Testis (tissue), 2 donors: ENCODE measurements at regions not wholly inside any gene's neighbourhood (a gene's known extent, or its start where the extent isn't known, plus 50 kb on each side); places are given as distances from the start of the nearest gene placed in this dataset.

ENCODE experiments used
- CTCF ChIP-seq, 3 experiments: fragments of 450-650 bp in 2 of 3; fragments of 200-600 bp in 1 of 3; sonication (generic) in 1 of 3; IDR thresholded peaks; one replicate each; pipeline ENCODE4 v1.5.1; 2016 to 2019; ENCODE audit warnings: antibody characterized with exemption in 3 of 3, mild to moderate bottlenecking in 2 of 3, moderate library complexity in 1 of 3
- POLR2A ChIP-seq: fragments of 450-650 bp; IDR thresholded peaks from one replicate; pipeline ENCODE4 v1.6.1; 2017; ENCODE audit warnings: antibody characterized with exemption, mild to moderate bottlenecking, moderate library complexity

GRCh38 chr10:123270221-123270620 lies 116.0 kb downstream of the BUB3 start:
- TF ChIP-seq POLR2A (no peak), CTCF (IDR thresholded peaks at IDR 0.05) (no peak)
